ENCODE measurements at regions not wholly inside any gene's neighbourhood (a gene's known extent, or its start where the extent isn't known, plus 50 kb on each side); places are given as distances from the start of the nearest gene placed in this dataset.
A peak's percentile ranks its signal among the peaks of the same experiment; 100 is the strongest.
"Not testable (repeated sequence)": the region's sequence is repeated elsewhere in the genome, so short reads cannot be mapped to it uniquely, and the experiment has no call there.

DNA sequence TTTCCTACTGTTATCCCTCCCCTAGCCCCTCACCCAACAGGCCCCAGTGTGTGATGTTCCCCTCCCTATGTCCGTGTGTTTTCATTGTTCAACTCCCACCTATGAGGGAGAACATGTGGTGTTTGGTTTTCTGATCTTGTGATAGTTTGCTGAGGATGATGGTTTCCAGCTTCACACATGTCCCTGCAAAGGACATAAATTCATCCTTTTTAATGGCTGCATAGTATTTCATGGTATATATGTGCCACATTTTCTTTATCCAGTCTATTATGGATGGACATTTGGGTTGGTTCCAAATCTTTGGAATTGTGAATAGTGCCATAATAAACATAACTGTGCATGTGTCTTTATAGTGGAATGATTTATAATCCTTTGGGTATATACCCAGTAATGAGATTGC, 54.5 kb upstream of the NEK3 start:
- not testable (repeated sequence) for H3K4me1 Mint-ChIP-seq, DNase-seq, H3K4me3 Mint-ChIP-seq, H3K27ac Mint-ChIP-seq, ATAC-seq, H3K9me3 Mint-ChIP-seq
- H3K27me3 Mint-ChIP-seq, result peaks cover 37% of the 10 kb centered on the region

DNA sequence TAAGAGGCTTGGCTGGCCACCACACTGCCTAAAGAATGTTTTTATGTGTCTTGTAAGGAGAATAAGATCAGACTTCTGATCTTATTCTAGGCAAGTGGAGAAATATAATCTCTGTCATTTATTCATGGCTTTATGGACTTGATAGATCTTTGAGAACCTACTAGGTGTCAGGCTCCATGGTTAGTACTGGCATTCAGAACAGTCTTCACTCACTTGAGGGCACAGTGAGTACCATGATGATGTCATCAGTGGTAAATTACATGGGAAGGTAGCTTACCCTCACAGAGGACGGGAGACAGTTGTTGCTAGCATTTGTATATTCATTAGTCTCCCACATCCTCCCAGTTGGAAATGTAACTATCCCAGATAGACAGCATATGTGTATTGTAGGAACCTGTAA, 53.5 kb upstream of the NEK3 start:
- peaks cover 37% of the 10 kb centered on the region for H3K27me3 Mint-ChIP-seq
- not testable (repeated sequence) for H3K4me3 Mint-ChIP-seq, ATAC-seq, H3K4me1 Mint-ChIP-seq, DNase-seq, H3K9me3 Mint-ChIP-seq, H3K27ac Mint-ChIP-seq

- H3K27me3 Mint-ChIP-seq, result peaks cover 29% of the 10 kb centered on the region
- H3K4me3 Mint-ChIP-seq, H3K4me1 Mint-ChIP-seq, H3K9me3 Mint-ChIP-seq, ATAC-seq, DNase-seq, H3K27ac Mint-ChIP-seq: not testable (repeated sequence)
Observed at GRCh38 chr13:52211416-52211776, 52.0 kb upstream of the NEK3 start.

DNA sequence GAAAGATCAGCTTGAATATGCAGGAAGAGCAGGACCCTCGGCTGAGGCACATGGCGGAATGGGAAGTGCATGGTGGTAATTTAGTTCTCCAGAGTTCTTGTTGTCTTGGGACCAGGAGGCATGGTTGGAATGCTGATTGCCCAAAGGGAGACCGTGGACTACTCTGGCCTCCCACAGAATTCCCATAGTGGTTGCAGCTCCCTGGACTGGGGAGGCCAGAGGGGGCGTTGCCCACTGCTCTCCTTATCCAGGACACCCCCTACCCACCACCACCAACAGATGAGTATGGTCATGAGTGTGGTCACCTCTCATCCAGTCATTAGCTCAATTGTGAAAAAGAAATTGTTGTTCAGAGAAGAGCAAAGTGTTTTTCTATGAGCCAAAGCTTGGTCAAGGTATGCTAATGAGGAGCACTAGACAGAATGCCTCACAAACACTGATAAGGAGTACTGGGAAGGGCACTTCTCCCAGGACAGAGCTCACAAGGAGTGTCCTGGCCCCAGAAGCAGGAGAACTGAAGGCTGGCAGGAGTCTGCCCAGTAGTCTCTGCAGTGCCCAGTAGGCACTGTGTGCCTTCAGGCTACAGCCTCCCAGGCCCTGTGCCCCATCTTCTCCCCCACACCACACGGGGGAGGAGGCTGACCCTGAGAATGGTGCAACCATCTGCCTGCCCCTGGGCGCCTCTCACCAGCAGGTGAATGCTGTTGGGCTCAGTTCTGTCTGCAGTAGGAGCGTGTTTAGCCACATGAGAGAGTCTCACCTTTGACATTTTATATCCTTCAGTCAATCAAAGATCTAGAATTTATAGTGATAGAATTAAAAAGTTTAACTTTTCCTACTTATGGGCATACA, 51.4 kb upstream of the NEK3 start:
- not testable (repeated sequence) for H3K4me3 Mint-ChIP-seq, DNase-seq, H3K27ac Mint-ChIP-seq, H3K9me3 Mint-ChIP-seq, H3K4me1 Mint-ChIP-seq
- peak; percentile 39 for ATAC-seq
- peaks cover 23% of the 10 kb centered on the region for H3K27me3 Mint-ChIP-seq

Measured in stimulated activated naive CD8-positive, alpha-beta T cell treated with anti-CD3 and anti-CD28 coated beads, Interleukin-15, amount 100 ng/mL, for 72 hours (primary cell).